GM12878 (cell line): ENCODE measurements at regions not wholly inside any gene's neighbourhood (a gene's known extent, or its start where the extent isn't known, plus 50 kb on each side); places are given as distances from the start of the nearest gene placed in this dataset.

Experiments
- ATAC-seq: fragments of 200-7000 bp; cut with Tn5 transposase; 3 replicates; pipeline ENCODE4 v1.9.1; 2020; ENCODE audit warnings: mild to moderate bottlenecking, moderate library complexity
- BruUV-seq: library from RNA; stranded (reverse); fragments of 400-500 nt; replicated peaks from 2 replicates; lab custom pipeline; 2021; lab: Mats Ljungman, UMichigan
- CTCF ChIA-PET: fragments of 300-600 bp; sonication (Branson Sonifier 250); formaldehyde crosslinking; extraction: SDS; loops from one replicate; lab custom pipeline; 2021; ENCODE audit warnings: inconsistent platforms; lab: Yijun Ruan, JAX
- POLR2A ChIA-PET: fragments of 350-600 bp; formaldehyde crosslinking; extraction: SDS; loops from one replicate; lab custom pipeline; 2021; ENCODE audit warnings: inconsistent platforms; lab: Charles Lee
- RAD21 ChIA-PET: fragments of 300-600 bp; sonication (Branson Sonifier 250); formaldehyde crosslinking; loops from one replicate; lab custom pipeline; 2023; ENCODE audit warnings: antibody characterized with exemption; ENCODE audit not compliant: unreplicated experiment; lab: Charles Lee
- SMC1A ChIA-PET: fragments of 300-600 bp; sonication (Branson Sonifier 250); formaldehyde crosslinking; loops from one replicate; lab custom pipeline; 2023; ENCODE audit not compliant: unreplicated experiment, uncharacterized antibody; lab: Charles Lee
- DNase-seq: peaks from one replicate; pipeline ENCODE4 v3.0.0-alpha.2; 2011; ENCODE audit warnings: low read depth, low spot score
- FAIRE-seq: peaks from 3 replicates; lab custom pipeline; 2011; peaks lifted over from hg19 to GRCh38; lab: Jason Lieb, UNC
- H2AFZ ChIP-seq: 2 replicates; pipeline ENCODE4 v1.6.0; 2011; ENCODE audit warnings: low read depth, low read length, control low read depth; ENCODE audit not compliant: control insufficient read depth
- H3K27ac ChIP-seq: 2 replicates; pipeline ENCODE4 v1.5.1; 2011; ENCODE audit warnings: control low read depth; ENCODE audit not compliant: control insufficient read depth, insufficient read depth
- H3K27me3 ChIP-seq, 2 experiments: replicated peaks in 1 of 2; 2 replicates each; pipeline versions ENCODE4 v1.6.0 to v1.6.1; 2011; ENCODE audit warnings: low read length in 1 of 2; ENCODE audit not compliant: control insufficient read depth in 2 of 2, insufficient read depth in 2 of 2
- H3K36me3 ChIP-seq, 2 experiments: 2 replicates each; pipeline ENCODE4 v1.5.1; 2011; ENCODE audit warnings: low read length in 1 of 2; ENCODE audit not compliant: control insufficient read depth in 2 of 2, insufficient read depth in 2 of 2
- H3K4me1 ChIP-seq: 2 replicates; pipeline ENCODE4 v1.6.1; 2011; ENCODE audit warnings: mild to moderate bottlenecking, low read length, moderate library complexity, mixed read lengths; ENCODE audit not compliant: control insufficient read depth, insufficient read depth
- H3K4me2 ChIP-seq: 2 replicates; pipeline ENCODE4 v1.6.0; 2011; ENCODE audit warnings: control low read depth; ENCODE audit not compliant: control insufficient read depth, insufficient read depth
- H3K4me3 ChIP-seq: fragments of 200-600 bp; sonication (generic); 2 replicates; pipeline ENCODE4 v1.5.1; 2016
- H3K79me2 ChIP-seq: 2 replicates; pipeline ENCODE4 v1.6.0; 2011; ENCODE audit warnings: low read length; ENCODE audit not compliant: control insufficient read depth, insufficient read depth
- H3K9ac ChIP-seq: 2 replicates; pipeline ENCODE4 v1.8.0; 2011; ENCODE audit warnings: low read length, control low read depth, mixed read lengths; ENCODE audit not compliant: control insufficient read depth, insufficient read depth
- H3K9me3 ChIP-seq: replicated peaks from 3 replicates; pipeline ENCODE4 v1.5.1; 2011; ENCODE audit warnings: mild to moderate bottlenecking, low read length; ENCODE audit not compliant: control insufficient read depth, insufficient read depth
- H4K20me1 ChIP-seq: 2 replicates; pipeline ENCODE4 v1.6.0; 2011; ENCODE audit not compliant: control insufficient read depth, insufficient read depth
- CREM ChIP-seq: IDR thresholded peaks from 2 replicates; pipeline ENCODE4 v1.6.1; 2014; ENCODE audit warnings: antibody characterized with exemption, low read depth
- JUNB ChIP-seq: IDR thresholded peaks from 2 replicates; pipeline ENCODE4 v1.6.1; 2016; ENCODE audit warnings: antibody characterized with exemption, mild to moderate bottlenecking
- KLF5 ChIP-seq: fragments of 450-650 bp; IDR thresholded peaks from 2 replicates; pipeline ENCODE4 v1.6.1; 2014; ENCODE audit warnings: mild to moderate bottlenecking; ENCODE audit not compliant: partially characterized antibody
- PML ChIP-seq: IDR thresholded peaks from 2 replicates; pipeline ENCODE4 v1.6.1; 2012; ENCODE audit warnings: low read length, inconsistent platforms
- SMC3 ChIP-seq: IDR thresholded peaks from 2 replicates; pipeline ENCODE4 v1.6.1; 2011; ENCODE audit warnings: low read length, improper control_type of control experiment, borderline replicate concordance
- SREBF1 ChIP-seq: IDR thresholded peaks from 2 replicates; pipeline ENCODE4 v1.6.1; 2012; ENCODE audit warnings: mild to moderate bottlenecking, low read length
- TCF3 ChIP-seq: IDR thresholded peaks from 2 replicates; pipeline ENCODE4 v1.6.1; 2012; ENCODE audit warnings: low read depth, mild to moderate bottlenecking, low read length, borderline replicate concordance; ENCODE audit not compliant: insufficient read depth
- ZNF622 ChIP-seq: fragments of 450-650 bp; IDR thresholded peaks from 2 replicates; pipeline ENCODE4 v1.6.1; 2017; ENCODE audit warnings: mild to moderate bottlenecking, inconsistent platforms
- WGBS: methylation state at CpG from one replicate; pipeline ENCODE4 v1.1.6; 2016; ENCODE audit warnings: low lambda C conversion rate; ENCODE audit not compliant: insufficient replicate concordance, insufficient coverage; ENCODE audit errors: missing lambda C conversion rate; 5-methylcytosine and 5-hydroxymethylcytosine counted together
- in situ Hi-C: fragments of 300-500 bp; cut with MboI; formaldehyde crosslinking; loops from 9 replicates; pipeline ENCODE4 v1.14.3; 2018; ENCODE audit warnings: mixed read lengths
- intact Hi-C: fragments of 100-400 bp; cut with micrococcal nuclease; formaldehyde crosslinking; loops from one replicate; pipeline ENCODE4 v1.14.2; 2022; ENCODE audit not compliant: unreplicated experiment
- TF ChIP-seq, protein P1 (sequence below): fragments of 450-650 bp; IDR thresholded peaks from 2 replicates; pipeline ENCODE4 v1.6.1; 2016; ENCODE audit warnings: mild to moderate bottlenecking
- TF ChIP-seq, protein P2 (sequence below): fragments of 450-650 bp; formaldehyde crosslinking; IDR thresholded peaks from 2 replicates; pipeline ENCODE4 v1.5.0; 2022; ENCODE audit warnings: mild to moderate bottlenecking, missing genetic modification characterization
- TF ChIP-seq, protein P3 (sequence below): fragments of 150-350 bp; IDR thresholded peaks from 2 replicates; pipeline ENCODE4 v1.6.1; 2014; ENCODE audit warnings: mild to moderate bottlenecking, low read depth, low read length
- TF ChIP-seq, protein P4 (sequence below): fragments of 450-650 bp; IDR thresholded peaks from 2 replicates; pipeline ENCODE4 v1.6.1; 2017; ENCODE audit warnings: low read depth, mild to moderate bottlenecking, moderate library complexity

DNA sequence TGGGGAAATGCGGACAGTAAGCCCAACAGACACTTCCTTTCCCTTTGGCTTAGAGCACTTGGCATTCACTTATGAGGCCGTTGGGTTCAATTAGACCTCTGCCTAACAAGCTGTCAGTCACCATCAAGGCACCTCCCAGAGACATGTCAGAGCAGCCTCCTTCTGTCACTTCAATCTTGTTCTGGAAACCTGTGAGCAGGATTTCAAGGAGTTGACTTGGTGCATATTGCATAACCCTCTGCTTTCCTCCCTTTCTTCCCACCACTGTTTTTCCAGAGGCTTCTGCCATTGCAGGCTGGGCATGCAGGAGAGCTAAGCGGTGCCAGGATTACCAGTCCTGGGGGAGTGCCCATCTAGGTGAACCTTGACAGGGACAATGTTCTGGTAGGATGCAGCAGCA is 484.2 kb upstream of the LRRC4C start:
- WGBS, result 17% methylated on average over 3 of the region's 3 CpGs
- POLR2A ChIA-PET, result no interaction called here
- no peak for ATAC-seq

More for the DNA sequence above, 484.2 kb upstream of the LRRC4C start:
- FAIRE-seq (no peak), DNase-seq (no peak)
- SMC1A ChIA-PET, result interaction anchor here (0.6 to 1.7 kb wide), 3 partner anchors 9 to 67 kb away, joined by 3 to 5 read pairs (median 3); no protein-coding TSS in a partner anchor
- Histone ChIP-seq H2AFZ (no peak overlapping the region), H3K79me2 (no peaks in the 10 kb centered on the region), H3K36me3 (no peaks in the 10 kb centered on the region), H3K27me3 (no peaks in the 10 kb centered on the region), H3K9me3 (no peaks in the 10 kb centered on the region), H3K4me3 (no peak overlapping the region), H3K4me1 (no peaks in the 10 kb centered on the region), H3K4me2 (no peak overlapping the region), H3K9ac (no peak overlapping the region), H3K27ac (no peak overlapping the region), H4K20me1 (no peaks in the 10 kb centered on the region)
- CTCF ChIA-PET, result no interaction called here
- TF ChIP-seq, protein P1, sequence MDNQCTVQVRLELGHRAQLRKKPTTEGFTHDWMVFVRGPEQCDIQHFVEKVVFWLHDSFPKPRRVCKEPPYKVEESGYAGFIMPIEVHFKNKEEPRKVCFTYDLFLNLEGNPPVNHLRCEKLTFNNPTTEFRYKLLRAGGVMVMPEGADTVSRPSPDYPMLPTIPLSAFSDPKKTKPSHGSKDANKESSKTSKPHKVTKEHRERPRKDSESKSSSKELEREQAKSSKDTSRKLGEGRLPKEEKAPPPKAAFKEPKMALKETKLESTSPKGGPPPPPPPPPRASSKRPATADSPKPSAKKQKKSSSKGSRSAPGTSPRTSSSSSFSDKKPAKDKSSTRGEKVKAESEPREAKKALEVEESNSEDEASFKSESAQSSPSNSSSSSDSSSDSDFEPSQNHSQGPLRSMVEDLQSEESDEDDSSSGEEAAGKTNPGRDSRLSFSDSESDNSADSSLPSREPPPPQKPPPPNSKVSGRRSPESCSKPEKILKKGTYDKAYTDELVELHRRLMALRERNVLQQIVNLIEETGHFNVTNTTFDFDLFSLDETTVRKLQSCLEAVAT, result no peak
- TF ChIP-seq ZNF622, result no peak
- no peak for TF ChIP-seq KLF5
- TF ChIP-seq TCF3, result no peak
- TF ChIP-seq JUNB, result no peak
- no peak for TF ChIP-seq CREM
- TF ChIP-seq, protein P2, sequence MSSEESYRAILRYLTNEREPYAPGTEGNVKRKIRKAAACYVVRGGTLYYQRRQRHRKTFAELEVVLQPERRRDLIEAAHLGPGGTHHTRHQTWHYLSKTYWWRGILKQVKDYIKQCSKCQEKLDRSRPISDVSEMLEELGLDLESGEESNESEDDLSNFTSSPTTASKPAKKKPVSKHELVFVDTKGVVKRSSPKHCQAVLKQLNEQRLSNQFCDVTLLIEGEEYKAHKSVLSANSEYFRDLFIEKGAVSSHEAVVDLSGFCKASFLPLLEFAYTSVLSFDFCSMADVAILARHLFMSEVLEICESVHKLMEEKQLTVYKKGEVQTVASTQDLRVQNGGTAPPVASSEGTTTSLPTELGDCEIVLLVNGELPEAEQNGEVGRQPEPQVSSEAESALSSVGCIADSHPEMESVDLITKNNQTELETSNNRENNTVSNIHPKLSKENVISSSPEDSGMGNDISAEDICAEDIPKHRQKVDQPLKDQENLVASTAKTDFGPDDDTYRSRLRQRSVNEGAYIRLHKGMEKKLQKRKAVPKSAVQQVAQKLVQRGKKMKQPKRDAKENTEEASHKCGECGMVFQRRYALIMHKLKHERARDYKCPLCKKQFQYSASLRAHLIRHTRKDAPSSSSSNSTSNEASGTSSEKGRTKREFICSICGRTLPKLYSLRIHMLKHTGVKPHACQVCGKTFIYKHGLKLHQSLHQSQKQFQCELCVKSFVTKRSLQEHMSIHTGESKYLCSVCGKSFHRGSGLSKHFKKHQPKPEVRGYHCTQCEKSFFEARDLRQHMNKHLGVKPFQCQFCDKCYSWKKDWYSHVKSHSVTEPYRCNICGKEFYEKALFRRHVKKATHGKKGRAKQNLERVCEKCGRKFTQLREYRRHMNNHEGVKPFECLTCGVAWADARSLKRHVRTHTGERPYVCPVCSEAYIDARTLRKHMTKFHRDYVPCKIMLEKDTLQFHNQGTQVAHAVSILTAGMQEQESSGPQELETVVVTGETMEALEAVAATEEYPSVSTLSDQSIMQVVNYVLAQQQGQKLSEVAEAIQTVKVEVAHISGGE (CRISPR knock-in tag), result no peak
- TF ChIP-seq, protein P3, sequence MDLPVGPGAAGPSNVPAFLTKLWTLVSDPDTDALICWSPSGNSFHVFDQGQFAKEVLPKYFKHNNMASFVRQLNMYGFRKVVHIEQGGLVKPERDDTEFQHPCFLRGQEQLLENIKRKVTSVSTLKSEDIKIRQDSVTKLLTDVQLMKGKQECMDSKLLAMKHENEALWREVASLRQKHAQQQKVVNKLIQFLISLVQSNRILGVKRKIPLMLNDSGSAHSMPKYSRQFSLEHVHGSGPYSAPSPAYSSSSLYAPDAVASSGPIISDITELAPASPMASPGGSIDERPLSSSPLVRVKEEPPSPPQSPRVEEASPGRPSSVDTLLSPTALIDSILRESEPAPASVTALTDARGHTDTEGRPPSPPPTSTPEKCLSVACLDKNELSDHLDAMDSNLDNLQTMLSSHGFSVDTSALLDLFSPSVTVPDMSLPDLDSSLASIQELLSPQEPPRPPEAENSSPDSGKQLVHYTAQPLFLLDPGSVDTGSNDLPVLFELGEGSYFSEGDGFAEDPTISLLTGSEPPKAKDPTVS, result no peak
- no peak for TF ChIP-seq PML
- TF ChIP-seq, protein P4, sequence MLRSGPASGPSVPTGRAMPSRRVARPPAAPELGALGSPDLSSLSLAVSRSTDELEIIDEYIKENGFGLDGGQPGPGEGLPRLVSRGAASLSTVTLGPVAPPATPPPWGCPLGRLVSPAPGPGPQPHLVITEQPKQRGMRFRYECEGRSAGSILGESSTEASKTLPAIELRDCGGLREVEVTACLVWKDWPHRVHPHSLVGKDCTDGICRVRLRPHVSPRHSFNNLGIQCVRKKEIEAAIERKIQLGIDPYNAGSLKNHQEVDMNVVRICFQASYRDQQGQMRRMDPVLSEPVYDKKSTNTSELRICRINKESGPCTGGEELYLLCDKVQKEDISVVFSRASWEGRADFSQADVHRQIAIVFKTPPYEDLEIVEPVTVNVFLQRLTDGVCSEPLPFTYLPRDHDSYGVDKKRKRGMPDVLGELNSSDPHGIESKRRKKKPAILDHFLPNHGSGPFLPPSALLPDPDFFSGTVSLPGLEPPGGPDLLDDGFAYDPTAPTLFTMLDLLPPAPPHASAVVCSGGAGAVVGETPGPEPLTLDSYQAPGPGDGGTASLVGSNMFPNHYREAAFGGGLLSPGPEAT, result no peak
- no peak for TF ChIP-seq SMC3
- no peak for TF ChIP-seq SREBF1
- intact Hi-C loops (no loop called here), in situ Hi-C loops (no loop called here)
- no TSS peak for BruUV-seq
- RAD21 ChIA-PET, result interaction anchor here (0.9 to 1.1 kb wide), 3 partner anchors 20 to 634 kb away, joined by 3 to 4 read pairs (median 3); no protein-coding TSS in a partner anchor
